HepG2 (cell line): ENCODE measurements at regions not wholly inside any gene's neighbourhood (a gene's known extent, or its start where the extent isn't known, plus 50 kb on each side); places are given as distances from the start of the nearest gene placed in this dataset.

Experiments
- ATAC-seq: fragments of 200-7000 bp; cut with Tn5 transposase; 3 replicates; pipeline ENCODE4 v1.9.1; 2020; ENCODE audit warnings: mild to moderate bottlenecking, moderate library complexity
- BruUV-seq: library from RNA; stranded (reverse); fragments of 400-500 nt; replicated peaks from 2 replicates; lab custom pipeline; 2021; lab: Mats Ljungman, UMichigan
- CTCF ChIA-PET: fragments of 300-600 bp; formaldehyde crosslinking; extraction: SDS; loops from one replicate; lab custom pipeline; 2021; ENCODE audit warnings: low total read pairs, inconsistent platforms, low intra/inter-chr PET ratio; lab: Yijun Ruan, JAX
- POLR2A ChIA-PET: fragments of 350-600 bp; sonication (Branson Sonifier 250); formaldehyde crosslinking; loops from one replicate; lab custom pipeline; 2020; ENCODE audit warnings: antibody characterized with exemption, inconsistent platforms; lab: Yijun Ruan, JAX
- DNase-seq: peaks from one replicate; pipeline ENCODE4 v3.0.0-alpha.2; 2015; ENCODE audit warnings: low spot score
- FAIRE-seq: peaks from 3 replicates; lab custom pipeline; 2011; peaks lifted over from hg19 to GRCh38; lab: Jason Lieb, UNC
- H2AFZ ChIP-seq: one replicate; pipeline ENCODE4 v1.6.1; 2011; ENCODE audit warnings: low read length, inconsistent platforms
- H3K27ac ChIP-seq: fragments of 300-600 bp; 3 replicates; pipeline ENCODE4 v1.8.0; 2011; ENCODE audit warnings: mixed run types, mild to moderate bottlenecking, mixed read lengths, low read length, inconsistent platforms; ENCODE audit not compliant: insufficient read depth; ENCODE audit errors: extremely low read length
- H3K27me3 ChIP-seq, 2 experiments: fragments of 200-600 bp in 1 of 2; 2 replicates in 1 of 2; 3 replicates in 1 of 2; pipeline versions ENCODE4 v1.6.0 to v1.8.0; 2011; ENCODE audit warnings: low read length in 2 of 2, mild to moderate bottlenecking in 2 of 2, moderate library complexity in 2 of 2, inconsistent platforms in 1 of 2; ENCODE audit not compliant: insufficient read depth in 2 of 2, control insufficient read depth in 1 of 2
- H3K36me3 ChIP-seq, 2 experiments: fragments of 200-600 bp in 1 of 2; replicated peaks in 1 of 2; 2 replicates in 1 of 2; 3 replicates in 1 of 2; pipeline versions ENCODE4 v1.5.1 to v1.8.0; 2011; ENCODE audit warnings: low read length in 2 of 2, inconsistent platforms in 1 of 2; ENCODE audit not compliant: insufficient read depth in 2 of 2, control insufficient read depth in 1 of 2
- H3K4me1 ChIP-seq: 2 replicates; pipeline ENCODE4 v1.5.1; 2012; ENCODE audit warnings: low read length, inconsistent platforms; ENCODE audit not compliant: insufficient read depth
- H3K4me2 ChIP-seq: 2 replicates; pipeline ENCODE4 v1.6.0; 2011; ENCODE audit warnings: low read depth, low read length, inconsistent platforms
- H3K4me3 ChIP-seq, 3 experiments: fragments of 200-600 bp in 1 of 3; sonication (generic), shearing (Covaris generic) in 1 of 3; replicated peaks in 1 of 3; 2 replicates each; pipeline ENCODE4 v1.5.1; 2011 to 2016; ENCODE audit warnings: low read length in 3 of 3, inconsistent platforms in 2 of 3, low read depth in 2 of 3, mild to moderate bottlenecking in 2 of 3, control low read depth in 1 of 3, mixed read lengths in 1 of 3; ENCODE audit not compliant: insufficient read depth in 1 of 3
- H3K79me2 ChIP-seq: one replicate; pipeline ENCODE4 v1.6.1; 2011; ENCODE audit warnings: low read length, inconsistent platforms; ENCODE audit not compliant: insufficient read depth
- H3K9ac ChIP-seq: 2 replicates; pipeline ENCODE4 v1.6.0; 2011; ENCODE audit warnings: mild to moderate bottlenecking, low read depth, low read length, inconsistent platforms; ENCODE audit not compliant: insufficient read depth
- H3K9me3 ChIP-seq: 2 replicates; pipeline ENCODE4 v1.5.1; 2012; ENCODE audit warnings: mild to moderate bottlenecking, low read length
- H4K20me1 ChIP-seq: 2 replicates; pipeline ENCODE4 v1.6.0; 2011; ENCODE audit warnings: inconsistent platforms, mild to moderate bottlenecking, low read length, moderate library complexity; ENCODE audit not compliant: insufficient read depth
- CENPBD1 ChIP-seq: sonication (generic); formaldehyde crosslinking; IDR thresholded peaks from 2 replicates; pipeline ENCODE4 v1.8.0; 2022; ENCODE audit warnings: missing genetic modification reagents, low read depth, mild to moderate bottlenecking, borderline replicate concordance
- CREBL2 ChIP-seq: sonication (generic); formaldehyde crosslinking; IDR thresholded peaks from 2 replicates; pipeline ENCODE4 v1.8.1; 2023; ENCODE audit warnings: missing genetic modification reagents, mild to moderate bottlenecking, borderline replicate concordance
- HCFC1 ChIP-seq: fragments of 150-350 bp; IDR thresholded peaks from 2 replicates; pipeline ENCODE4 v1.6.1; 2014; ENCODE audit warnings: low read depth, low read length
- SOX5 ChIP-seq: IDR thresholded peaks from 2 replicates; pipeline ENCODE4 v1.6.1; 2016; ENCODE audit warnings: borderline replicate concordance
- YEATS2 ChIP-seq: sonication (generic); formaldehyde crosslinking; IDR thresholded peaks from 2 replicates; pipeline ENCODE4 v1.4.0; 2020; ENCODE audit warnings: missing genetic modification reagents, borderline replicate concordance
- ZBTB43 ChIP-seq: sonication (generic); formaldehyde crosslinking; conservative IDR thresholded peaks from 2 replicates; pipeline ENCODE4 v1.4.0; 2020; ENCODE audit warnings: missing genetic modification reagents
- ZFY ChIP-seq: sonication (generic); formaldehyde crosslinking; IDR thresholded peaks from 2 replicates; pipeline ENCODE4 v1.4.0; 2020; ENCODE audit warnings: missing genetic modification reagents
- ZNF101 ChIP-seq: sonication (generic); formaldehyde crosslinking; IDR thresholded peaks from 2 replicates; pipeline ENCODE4 v1.4.0; 2020; ENCODE audit warnings: mild to moderate bottlenecking, low read depth, missing genetic modification reagents, borderline replicate concordance
- ZNF333 ChIP-seq: sonication (generic); formaldehyde crosslinking; IDR thresholded peaks from 2 replicates; pipeline ENCODE4 v1.4.0; 2020; ENCODE audit warnings: mild to moderate bottlenecking, missing genetic modification reagents, borderline replicate concordance
- ZNF431 ChIP-seq: sonication (generic); formaldehyde crosslinking; IDR thresholded peaks from 2 replicates; pipeline ENCODE4 v1.9.0; 2022; ENCODE audit warnings: missing genetic modification reagents, low read depth, mild to moderate bottlenecking, borderline replicate concordance
- ZNF563 ChIP-seq: sonication (generic); formaldehyde crosslinking; IDR thresholded peaks from 2 replicates; pipeline ENCODE4 v1.8.0; 2022; ENCODE audit warnings: mild to moderate bottlenecking, moderate library complexity, missing genetic modification reagents
- ZNF598 ChIP-seq: sonication (generic); formaldehyde crosslinking; IDR thresholded peaks from 2 replicates; pipeline ENCODE4 v1.5.1; 2020; ENCODE audit warnings: mild to moderate bottlenecking, missing genetic modification reagents, borderline replicate concordance
- ZSCAN9 ChIP-seq: IDR thresholded peaks from 2 replicates; pipeline ENCODE4 v1.6.1; 2016; ENCODE audit warnings: borderline replicate concordance
- ZUFSP ChIP-seq: sonication (generic); formaldehyde crosslinking; IDR thresholded peaks from 2 replicates; pipeline ENCODE4 v1.9.0; 2021; ENCODE audit warnings: missing genetic modification reagents, mild to moderate bottlenecking, borderline replicate concordance
- WGBS: methylation state at CpG from one replicate; pipeline ENCODE4 v1.1.6; 2017; ENCODE audit warnings: low lambda C conversion rate; 5-methylcytosine and 5-hydroxymethylcytosine counted together
- in situ Hi-C: cut with HindIII; loops from 2 replicates; pipeline ENCODE4 v1.10.0; 2017; ENCODE audit warnings: low pct_unique_long_range_greater_than_20kb; ENCODE audit not compliant: extremely low pct_ligation_motif_present
- intact Hi-C: fragments of 100-400 bp; cut with micrococcal nuclease; formaldehyde crosslinking; loops from one replicate; pipeline ENCODE4 v1.10.0; 2022; ENCODE audit not compliant: unreplicated experiment
- TF ChIP-seq, protein P1 (sequence below): sonication (generic); formaldehyde crosslinking; IDR thresholded peaks from 2 replicates; pipeline ENCODE4 v1.4.0; 2020; ENCODE audit warnings: missing genetic modification reagents
- TF ChIP-seq, protein P2 (sequence below): sonication (generic); formaldehyde crosslinking; IDR thresholded peaks from 2 replicates; pipeline ENCODE4 v1.4.0; 2020; ENCODE audit warnings: missing genetic modification reagents; ENCODE audit errors: not compliant biosample characterization

GRCh38 chrX:112577146-112577545 lies 102.6 kb downstream of the LHFPL1 start:
- in situ Hi-C loops (no loop called here), intact Hi-C loops (no loop called here)
- DNase-seq (no peak), ATAC-seq (no peak), FAIRE-seq (no peak)
- POLR2A ChIA-PET, result no interaction called here
- Histone ChIP-seq H3K4me2 (no peak overlapping the region), H3K27ac (no peak overlapping the region), H3K79me2 (no peaks in the 10 kb centered on the region), H3K9ac (no peak overlapping the region), H3K9me3 (no peaks in the 10 kb centered on the region), H3K4me3 (no peak overlapping the region), H3K27me3 (no peaks in the 10 kb centered on the region), H3K36me3 (no peaks in the 10 kb centered on the region), H3K4me1 (no peaks in the 10 kb centered on the region), H2AFZ (no peak overlapping the region), H4K20me1 (no peaks in the 10 kb centered on the region)
- CTCF ChIA-PET, result no interaction called here
- WGBS, result 0% methylated on average over 2 of the region's 2 CpGs
- no TSS peak for BruUV-seq
- TF ChIP-seq ZNF333 (CRISPR knock-in tag), result no peak
- no peak for TF ChIP-seq ZNF598 (CRISPR knock-in tag)
- TF ChIP-seq, protein P1, sequence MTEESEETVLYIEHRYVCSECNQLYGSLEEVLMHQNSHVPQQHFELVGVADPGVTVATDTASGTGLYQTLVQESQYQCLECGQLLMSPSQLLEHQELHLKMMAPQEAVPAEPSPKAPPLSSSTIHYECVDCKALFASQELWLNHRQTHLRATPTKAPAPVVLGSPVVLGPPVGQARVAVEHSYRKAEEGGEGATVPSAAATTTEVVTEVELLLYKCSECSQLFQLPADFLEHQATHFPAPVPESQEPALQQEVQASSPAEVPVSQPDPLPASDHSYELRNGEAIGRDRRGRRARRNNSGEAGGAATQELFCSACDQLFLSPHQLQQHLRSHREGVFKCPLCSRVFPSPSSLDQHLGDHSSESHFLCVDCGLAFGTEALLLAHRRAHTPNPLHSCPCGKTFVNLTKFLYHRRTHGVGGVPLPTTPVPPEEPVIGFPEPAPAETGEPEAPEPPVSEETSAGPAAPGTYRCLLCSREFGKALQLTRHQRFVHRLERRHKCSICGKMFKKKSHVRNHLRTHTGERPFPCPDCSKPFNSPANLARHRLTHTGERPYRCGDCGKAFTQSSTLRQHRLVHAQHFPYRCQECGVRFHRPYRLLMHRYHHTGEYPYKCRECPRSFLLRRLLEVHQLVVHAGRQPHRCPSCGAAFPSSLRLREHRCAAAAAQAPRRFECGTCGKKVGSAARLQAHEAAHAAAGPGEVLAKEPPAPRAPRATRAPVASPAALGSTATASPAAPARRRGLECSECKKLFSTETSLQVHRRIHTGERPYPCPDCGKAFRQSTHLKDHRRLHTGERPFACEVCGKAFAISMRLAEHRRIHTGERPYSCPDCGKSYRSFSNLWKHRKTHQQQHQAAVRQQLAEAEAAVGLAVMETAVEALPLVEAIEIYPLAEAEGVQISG (CRISPR knock-in tag), result no peak
- TF ChIP-seq ZBTB43, result no peak
- TF ChIP-seq YEATS2 (CRISPR knock-in tag), result no peak
- no peak for TF ChIP-seq ZSCAN9 (CRISPR knock-in tag)
- no peak for TF ChIP-seq ZNF431
- TF ChIP-seq HCFC1, result no peak
- TF ChIP-seq ZNF101, result no peak
- no peak for TF ChIP-seq CREBL2 (CRISPR knock-in tag)
- TF ChIP-seq, protein P2, sequence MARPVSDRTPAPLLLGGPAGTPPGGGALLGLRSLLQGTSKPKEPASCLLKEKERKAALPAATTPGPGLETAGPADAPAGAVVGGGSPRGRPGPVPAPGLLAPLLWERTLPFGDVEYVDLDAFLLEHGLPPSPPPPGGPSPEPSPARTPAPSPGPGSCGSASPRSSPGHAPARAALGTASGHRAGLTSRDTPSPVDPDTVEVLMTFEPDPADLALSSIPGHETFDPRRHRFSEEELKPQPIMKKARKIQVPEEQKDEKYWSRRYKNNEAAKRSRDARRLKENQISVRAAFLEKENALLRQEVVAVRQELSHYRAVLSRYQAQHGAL (CRISPR knock-in tag), result no peak
- no peak for TF ChIP-seq SOX5 (CRISPR knock-in tag)
- TF ChIP-seq ZFY, result no peak
- no peak for TF ChIP-seq ZNF563 (CRISPR knock-in tag)
- no peak for TF ChIP-seq ZUFSP (CRISPR knock-in tag)
- no peak for TF ChIP-seq CENPBD1 (CRISPR knock-in tag)
